ENCODE measurements at regions not wholly inside any gene's neighbourhood (a gene's known extent, or its start where the extent isn't known, plus 50 kb on each side); places are given as distances from the start of the nearest gene placed in this dataset.
"Not testable (repeated sequence)": the region's sequence is repeated elsewhere in the genome, so short reads cannot be mapped to it uniquely, and the experiment has no call there.

DNA sequence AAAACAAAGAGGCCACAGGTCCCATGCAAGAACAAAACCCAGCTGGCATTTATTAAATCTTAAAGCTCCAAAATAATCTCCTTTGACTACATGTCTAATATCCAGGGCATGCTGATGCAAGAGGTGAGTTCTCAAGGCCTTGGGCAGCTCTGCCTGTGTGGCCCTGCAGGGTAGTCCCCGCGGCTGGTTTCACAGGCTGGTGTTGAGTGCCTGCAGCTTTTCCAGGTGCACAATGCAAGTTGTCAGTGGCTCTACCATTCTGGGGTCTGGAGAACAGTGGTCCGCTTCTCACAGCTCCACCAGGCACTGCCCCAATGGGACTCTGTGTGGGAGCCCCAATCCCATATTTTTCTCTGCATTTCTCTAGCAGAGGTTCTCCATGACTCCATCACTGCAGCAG, 54.4 kb upstream of the HCN1 start:
- no peak overlapping the region for H3K27ac ChIP-seq (ENCODE audit: low read length)
- no peaks in the 10 kb centered on the region for H4K20me1 ChIP-seq (ENCODE audit: insufficient read depth)
- no peak overlapping the region for H3K9ac ChIP-seq (ENCODE audit: low read length)
- H3K27me3 ChIP-seq (ENCODE audit: insufficient read depth, low read depth, low read length), result no peaks in the 10 kb centered on the region
- no peaks in the 10 kb centered on the region for H3K36me3 ChIP-seq (ENCODE audit: insufficient read depth, low read length)
- no peak overlapping the region for H3K4me2 ChIP-seq (ENCODE audit: low read length)
- no peaks in the 10 kb centered on the region for H3K79me2 ChIP-seq (replicated peaks; ENCODE audit: insufficient read depth, low read length)
- TF ChIP-seq, protein P1, sequence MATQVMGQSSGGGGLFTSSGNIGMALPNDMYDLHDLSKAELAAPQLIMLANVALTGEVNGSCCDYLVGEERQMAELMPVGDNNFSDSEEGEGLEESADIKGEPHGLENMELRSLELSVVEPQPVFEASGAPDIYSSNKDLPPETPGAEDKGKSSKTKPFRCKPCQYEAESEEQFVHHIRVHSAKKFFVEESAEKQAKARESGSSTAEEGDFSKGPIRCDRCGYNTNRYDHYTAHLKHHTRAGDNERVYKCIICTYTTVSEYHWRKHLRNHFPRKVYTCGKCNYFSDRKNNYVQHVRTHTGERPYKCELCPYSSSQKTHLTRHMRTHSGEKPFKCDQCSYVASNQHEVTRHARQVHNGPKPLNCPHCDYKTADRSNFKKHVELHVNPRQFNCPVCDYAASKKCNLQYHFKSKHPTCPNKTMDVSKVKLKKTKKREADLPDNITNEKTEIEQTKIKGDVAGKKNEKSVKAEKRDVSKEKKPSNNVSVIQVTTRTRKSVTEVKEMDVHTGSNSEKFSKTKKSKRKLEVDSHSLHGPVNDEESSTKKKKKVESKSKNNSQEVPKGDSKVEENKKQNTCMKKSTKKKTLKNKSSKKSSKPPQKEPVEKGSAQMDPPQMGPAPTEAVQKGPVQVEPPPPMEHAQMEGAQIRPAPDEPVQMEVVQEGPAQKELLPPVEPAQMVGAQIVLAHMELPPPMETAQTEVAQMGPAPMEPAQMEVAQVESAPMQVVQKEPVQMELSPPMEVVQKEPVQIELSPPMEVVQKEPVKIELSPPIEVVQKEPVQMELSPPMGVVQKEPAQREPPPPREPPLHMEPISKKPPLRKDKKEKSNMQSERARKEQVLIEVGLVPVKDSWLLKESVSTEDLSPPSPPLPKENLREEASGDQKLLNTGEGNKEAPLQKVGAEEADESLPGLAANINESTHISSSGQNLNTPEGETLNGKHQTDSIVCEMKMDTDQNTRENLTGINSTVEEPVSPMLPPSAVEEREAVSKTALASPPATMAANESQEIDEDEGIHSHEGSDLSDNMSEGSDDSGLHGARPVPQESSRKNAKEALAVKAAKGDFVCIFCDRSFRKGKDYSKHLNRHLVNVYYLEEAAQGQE (IDR thresholded peaks at IDR 0.05; ENCODE audit: borderline replicate concordance), result no peak
- TF ChIP-seq EZH2 (IDR thresholded peaks at IDR 0.05; ENCODE audit: borderline replicate concordance, insufficient read depth, low read length, poor library complexity, severe bottlenecking) (no peak), POLR2AphosphoS5 (IDR thresholded peaks at IDR 0.05) (no peak), TAF1 (IDR thresholded peaks at IDR 0.05; ENCODE audit: low read depth) (no peak), RAD21 (conservative IDR thresholded peaks at IDR 0.05) (no peak), EP300 (conservative IDR thresholded peaks at IDR 0.05; ENCODE audit: poor library complexity, severe bottlenecking) (no peak), MXI1 (conservative IDR thresholded peaks at IDR 0.05; ENCODE audit: poor library complexity, severe bottlenecking) (no peak), SMC3 (conservative IDR thresholded peaks at IDR 0.05; ENCODE audit: poor library complexity) (no peak)
- TF ChIP-seq, protein P2, sequence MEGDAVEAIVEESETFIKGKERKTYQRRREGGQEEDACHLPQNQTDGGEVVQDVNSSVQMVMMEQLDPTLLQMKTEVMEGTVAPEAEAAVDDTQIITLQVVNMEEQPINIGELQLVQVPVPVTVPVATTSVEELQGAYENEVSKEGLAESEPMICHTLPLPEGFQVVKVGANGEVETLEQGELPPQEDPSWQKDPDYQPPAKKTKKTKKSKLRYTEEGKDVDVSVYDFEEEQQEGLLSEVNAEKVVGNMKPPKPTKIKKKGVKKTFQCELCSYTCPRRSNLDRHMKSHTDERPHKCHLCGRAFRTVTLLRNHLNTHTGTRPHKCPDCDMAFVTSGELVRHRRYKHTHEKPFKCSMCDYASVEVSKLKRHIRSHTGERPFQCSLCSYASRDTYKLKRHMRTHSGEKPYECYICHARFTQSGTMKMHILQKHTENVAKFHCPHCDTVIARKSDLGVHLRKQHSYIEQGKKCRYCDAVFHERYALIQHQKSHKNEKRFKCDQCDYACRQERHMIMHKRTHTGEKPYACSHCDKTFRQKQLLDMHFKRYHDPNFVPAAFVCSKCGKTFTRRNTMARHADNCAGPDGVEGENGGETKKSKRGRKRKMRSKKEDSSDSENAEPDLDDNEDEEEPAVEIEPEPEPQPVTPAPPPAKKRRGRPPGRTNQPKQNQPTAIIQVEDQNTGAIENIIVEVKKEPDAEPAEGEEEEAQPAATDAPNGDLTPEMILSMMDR (IDR thresholded peaks at IDR 0.05; ENCODE audit: poor library complexity, severe bottlenecking), result no peak
- no peak overlapping the region for H2AFZ ChIP-seq (ENCODE audit: low read depth, low read length)
- H3K9me2 ChIP-seq (ENCODE audit: insufficient read depth, low read length), result no peaks in the 10 kb centered on the region
- H3F3A ChIP-seq (ENCODE audit: insufficient read depth, low read length, poor library complexity, severe bottlenecking), result no peaks in the 10 kb centered on the region
- no peak overlapping the region for H3K4me3 ChIP-seq (ENCODE audit: low read length)
- no peaks in the 10 kb centered on the region for H3K9me3 ChIP-seq (ENCODE audit: low read length)

DNA sequence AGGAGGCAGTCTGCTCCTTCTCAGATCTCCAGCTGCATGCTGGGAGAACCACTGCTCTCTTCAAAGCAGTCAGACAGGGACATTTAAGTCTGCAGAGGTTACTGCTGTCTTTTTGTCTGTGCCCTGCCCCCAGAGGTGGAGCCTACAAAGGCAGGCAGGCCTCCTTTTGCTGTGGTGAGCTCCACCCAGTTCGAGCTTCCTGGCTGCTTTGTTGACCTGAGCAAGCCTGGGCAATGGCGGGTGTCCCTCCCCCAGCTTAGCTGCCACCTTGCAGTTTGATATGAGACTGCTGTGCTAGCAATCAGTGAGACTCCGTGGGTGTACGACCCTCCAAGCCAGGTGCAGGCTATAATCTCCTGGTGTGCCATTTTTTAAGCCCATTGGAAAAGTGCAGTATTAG, 52.3 kb upstream of the HCN1 start:
- H3K9me2 ChIP-seq (ENCODE audit: insufficient read depth, low read length); H3K4me3 ChIP-seq (ENCODE audit: low read length); H3K9ac ChIP-seq (ENCODE audit: low read length); H3K9me3 ChIP-seq (ENCODE audit: low read length); H2AFZ ChIP-seq (ENCODE audit: low read depth, low read length); H3F3A ChIP-seq (ENCODE audit: insufficient read depth, low read length, poor library complexity, severe bottlenecking); H3K27ac ChIP-seq (ENCODE audit: low read length); H3K27me3 ChIP-seq (ENCODE audit: insufficient read depth, low read depth, low read length); H3K79me2 ChIP-seq (replicated peaks; ENCODE audit: insufficient read depth, low read length); H3K4me2 ChIP-seq (ENCODE audit: low read length); H4K20me1 ChIP-seq (ENCODE audit: insufficient read depth); H3K36me3 ChIP-seq (ENCODE audit: insufficient read depth, low read length): not testable (repeated sequence)
